SU-DHL-6 (cell line): ENCODE measurements at regions not wholly inside any gene's neighbourhood (a gene's known extent, or its start where the extent isn't known, plus 50 kb on each side); places are given as distances from the start of the nearest gene placed in this dataset.

Source experiments
- CTCF ChIP-seq: fragments of 200-600 bp; sonication (generic); IDR thresholded peaks from one replicate; pipeline ENCODE4 v1.5.1; 2017; ENCODE audit warnings: antibody characterized with exemption, mild to moderate bottlenecking, low read length, moderate library complexity; ENCODE audit not compliant: insufficient read depth, poor library complexity, severe bottlenecking
- EZH2phosphoT487 ChIP-seq: fragments of 200-600 bp; sonication (generic), shearing (Covaris generic); conservative IDR thresholded peaks from 2 replicates; pipeline ENCODE4 v1.6.1; 2018; ENCODE audit warnings: mild to moderate bottlenecking, antibody characterized with exemption, low read length, moderate library complexity, mixed read lengths

- TF ChIP-seq CTCF (no peak), EZH2phosphoT487 (no peak)
These were observed 138.1 kb upstream of the DAZL start for GRCh38 chr3:16743276-16743675.
